Psoas muscle (tissue), 7 donors: ENCODE measurements at regions not wholly inside any gene's neighbourhood (a gene's known extent, or its start where the extent isn't known, plus 50 kb on each side); places are given as distances from the start of the nearest gene placed in this dataset.

ENCODE experiments used
- ATAC-seq, 4 donors: fragments of 200-7000 bp; cut with Tn5 transposase; one replicate each; pipeline ENCODE4 v1.9.1; 2020; ENCODE audit warnings: moderate library complexity in 3 of 4, mild to moderate bottlenecking in 2 of 4
- DNase-seq, 2 donors: peaks; one replicate each; pipeline ENCODE4 v3.0.0-alpha.2; 2020
- H3K27ac ChIP-seq: fragments of 200-600 bp; one replicate; pipeline ENCODE4 v1.8.0; 2022
- H3K27me3 ChIP-seq, 3 donors: fragments of 200-600 bp in 1 of 3; one replicate each; pipeline versions ENCODE4 v1.6.1 to v1.8.0; 2013 to 2022; ENCODE audit warnings: low read length in 2 of 3, mild to moderate bottlenecking in 2 of 3, moderate library complexity in 1 of 3; ENCODE audit not compliant: insufficient read depth in 3 of 3
- H3K36me3 ChIP-seq, 2 donors: fragments of 200-600 bp in 1 of 2; one replicate each; pipeline versions ENCODE4 v1.6.1 to v1.8.0; 2013 to 2022; ENCODE audit warnings: low read depth in 1 of 2, mild to moderate bottlenecking in 1 of 2, moderate library complexity in 1 of 2; ENCODE audit not compliant: insufficient read depth in 1 of 2
- H3K4me1 ChIP-seq: fragments of 200-600 bp; one replicate; pipeline ENCODE4 v1.8.0; 2022
- H3K4me3 ChIP-seq: fragments of 200-600 bp; one replicate; pipeline ENCODE4 v1.8.0; 2022; ENCODE audit warnings: mild to moderate bottlenecking
- H3K9me3 ChIP-seq: fragments of 200-600 bp; one replicate; pipeline ENCODE4 v1.8.0; 2022
- WGBS, 3 donors: extraction: QIAGEN DNeasy Blood & Tissue Kit; methylation state at CpG; one replicate each; pipeline versions ENCODE4 v1.1.6 to v1.1.7; 2013; 5-methylcytosine and 5-hydroxymethylcytosine counted together
- intact Hi-C, 2 donors: fragments of 100-400 bp; cut with DNase I; formaldehyde crosslinking; loops; one replicate each; pipeline versions ENCODE4 v1.11.0 to v1.14.2; 2022
- TF ChIP-seq, protein P1 (sequence below): fragments of 200-600 bp; IDR thresholded peaks from one replicate; pipeline ENCODE4 v1.8.0; 2022; ENCODE audit warnings: antibody characterized with exemption
- donor health status: healthy with polysubstance abuse.
- donor health status: DM: no; HTN: no; CAD: no; lungs with moderate emphysema.
- donor health status: Bipolar disorder and iron deficiency.
- donor health status: healthy.
- donor health status: DM: yes; HTN: yes; CAD: no.
- donor health status: DM: no; HTN: no; CAD: no.
- donor health status: DM: yes; HTN: yes; CAD: no.

DNA sequence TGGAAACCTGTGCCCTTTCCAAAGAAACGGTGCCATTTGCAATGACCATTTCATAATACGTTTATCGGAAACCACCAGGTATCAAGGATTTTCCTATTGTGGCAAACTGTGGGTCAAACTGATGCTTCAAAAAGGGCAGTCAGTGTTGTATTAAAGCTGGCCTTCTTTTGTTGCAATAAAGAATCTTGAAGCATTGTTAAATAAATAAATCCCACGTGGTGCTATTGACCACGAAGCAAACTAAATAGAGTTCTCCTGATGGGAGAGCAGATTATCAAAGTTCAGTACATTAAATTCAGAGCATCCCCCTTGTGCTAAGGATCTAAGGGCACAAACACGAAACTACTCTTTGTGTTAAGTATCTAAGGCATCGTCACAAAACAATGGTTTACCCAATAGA lies 545.9 kb upstream of the MIR17HG start:
- H3K9me3 ChIP-seq, result no peaks in the 10 kb centered on the region
- no peaks in the 10 kb centered on the region for H3K4me1 ChIP-seq
- no peak overlapping the region for H3K4me3 ChIP-seq
- ATAC-seq (no peak), DNase-seq (no peak)
- H3K27me3 ChIP-seq, result no peaks in the 10 kb centered on the region
- WGBS, 3 donors, result 88 to 89% (median 88%) methylated on average over 7 of the region's 7 CpGs
- TF ChIP-seq, protein P1, sequence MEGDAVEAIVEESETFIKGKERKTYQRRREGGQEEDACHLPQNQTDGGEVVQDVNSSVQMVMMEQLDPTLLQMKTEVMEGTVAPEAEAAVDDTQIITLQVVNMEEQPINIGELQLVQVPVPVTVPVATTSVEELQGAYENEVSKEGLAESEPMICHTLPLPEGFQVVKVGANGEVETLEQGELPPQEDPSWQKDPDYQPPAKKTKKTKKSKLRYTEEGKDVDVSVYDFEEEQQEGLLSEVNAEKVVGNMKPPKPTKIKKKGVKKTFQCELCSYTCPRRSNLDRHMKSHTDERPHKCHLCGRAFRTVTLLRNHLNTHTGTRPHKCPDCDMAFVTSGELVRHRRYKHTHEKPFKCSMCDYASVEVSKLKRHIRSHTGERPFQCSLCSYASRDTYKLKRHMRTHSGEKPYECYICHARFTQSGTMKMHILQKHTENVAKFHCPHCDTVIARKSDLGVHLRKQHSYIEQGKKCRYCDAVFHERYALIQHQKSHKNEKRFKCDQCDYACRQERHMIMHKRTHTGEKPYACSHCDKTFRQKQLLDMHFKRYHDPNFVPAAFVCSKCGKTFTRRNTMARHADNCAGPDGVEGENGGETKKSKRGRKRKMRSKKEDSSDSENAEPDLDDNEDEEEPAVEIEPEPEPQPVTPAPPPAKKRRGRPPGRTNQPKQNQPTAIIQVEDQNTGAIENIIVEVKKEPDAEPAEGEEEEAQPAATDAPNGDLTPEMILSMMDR, result no peak
- no peaks in the 10 kb centered on the region for H3K36me3 ChIP-seq
- no peak overlapping the region for H3K27ac ChIP-seq
- intact Hi-C loops, result no loop called here

DNA sequence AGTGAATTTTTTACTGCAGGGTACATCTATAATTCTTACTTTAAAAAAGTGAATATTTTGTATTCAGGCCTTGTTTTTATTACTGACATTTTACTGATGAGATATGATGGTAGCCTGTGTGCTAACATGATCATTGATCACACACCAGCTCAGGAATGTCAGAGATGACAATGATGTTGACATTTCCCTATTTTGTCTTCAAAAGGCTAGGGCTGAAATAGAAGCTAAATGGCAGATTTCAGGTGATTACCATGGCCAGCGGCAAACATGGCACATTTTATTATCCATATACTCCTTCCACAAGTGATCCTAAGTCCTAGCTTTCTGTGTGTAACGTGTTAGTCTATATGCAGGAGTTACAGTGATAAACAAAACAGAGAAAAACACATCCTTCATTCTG lies 544.3 kb upstream of the MIR17HG start:
- no peak for ATAC-seq
- 68 to 82% (median 69%) methylated on average over 2 of the region's 2 CpGs for WGBS, 3 donors

DNA sequence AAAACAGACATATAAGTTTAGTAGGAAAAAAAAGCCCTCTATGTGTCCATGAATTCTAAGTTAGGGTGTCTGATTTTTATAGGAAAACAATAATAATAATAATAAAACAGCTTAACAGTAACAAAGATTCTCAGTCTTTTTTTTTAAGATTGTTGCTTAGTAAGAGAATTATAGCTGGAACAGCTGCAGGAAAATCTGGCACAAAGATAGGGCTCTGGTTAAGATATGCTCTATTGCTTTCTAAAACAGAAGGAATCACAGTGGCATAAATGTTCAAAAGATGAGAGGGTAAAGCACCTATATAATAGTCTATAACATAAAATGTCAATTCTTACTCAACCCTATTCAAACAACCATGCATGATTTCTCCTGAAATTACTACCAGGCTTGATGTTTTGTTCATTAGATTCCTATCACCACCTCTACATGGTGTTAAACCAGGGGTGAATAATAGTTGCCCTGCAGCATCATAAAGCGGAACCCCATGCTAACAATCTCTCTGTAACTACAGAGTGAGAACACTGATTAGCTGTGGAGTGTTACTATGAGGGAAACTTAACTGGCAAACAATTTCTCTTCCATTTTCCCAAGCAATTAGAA lies 541.4 kb upstream of the MIR17HG start:
- H3K36me3 ChIP-seq, result no peaks in the 10 kb centered on the region
- TF ChIP-seq, protein P1, result no peak
- no peaks in the 10 kb centered on the region for H3K4me1 ChIP-seq
- ATAC-seq (no peak), DNase-seq (no peak)
- no peaks in the 10 kb centered on the region for H3K27me3 ChIP-seq
- intact Hi-C loops, result no loop called here
- H3K4me3 ChIP-seq, result no peak overlapping the region
- WGBS, 3 donors, result 44 to 50% (median 49%) methylated on average over 1 of the region's 1 CpG
- no peaks in the 10 kb centered on the region for H3K9me3 ChIP-seq
- H3K27ac ChIP-seq, result no peak overlapping the region

More for the DNA sequence above, 544.3 kb upstream of the MIR17HG start:
- Histone ChIP-seq H3K4me3 (no peak overlapping the region), H3K27ac (no peak overlapping the region), H3K9me3 (no peaks in the 10 kb centered on the region), H3K27me3 (no peaks in the 10 kb centered on the region), H3K36me3 (no peaks in the 10 kb centered on the region), H3K4me1 (no peaks in the 10 kb centered on the region)
- TF ChIP-seq, protein P1, result no peak
- DNase-seq, result no peak
- intact Hi-C loops, result no loop called here

DNA sequence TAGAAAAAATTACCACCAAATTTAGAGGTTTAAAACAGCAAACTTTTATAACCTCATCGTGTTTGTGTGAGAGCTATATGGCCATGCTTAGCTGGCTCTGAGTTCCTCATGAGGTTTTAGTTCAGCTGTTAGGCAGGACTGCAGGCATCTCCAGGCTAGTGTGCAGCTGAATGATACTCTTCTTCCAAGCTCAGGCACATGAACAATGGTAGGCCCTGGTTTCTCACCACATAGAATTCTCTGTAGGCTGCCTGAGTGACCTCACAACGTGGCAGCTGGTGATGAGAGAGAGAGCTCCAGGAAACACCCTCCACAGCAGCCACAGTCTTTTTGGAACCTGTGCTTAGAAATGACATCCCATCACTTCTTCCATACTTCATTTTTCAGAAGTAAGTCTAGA lies 540.6 kb upstream of the MIR17HG start:
- Histone ChIP-seq H3K36me3 (no peaks in the 10 kb centered on the region), H3K27ac (no peak overlapping the region), H3K27me3 (no peaks in the 10 kb centered on the region), H3K4me3 (no peak overlapping the region), H3K9me3 (no peaks in the 10 kb centered on the region), H3K4me1 (no peaks in the 10 kb centered on the region)
- intact Hi-C loops, result loop anchor here in 1 of 2 donors (1.0 kb wide), 1 partner anchor 9 kb away; no protein-coding TSS in a partner anchor
- 12 to 29% (median 18%) methylated on average over 2 of the region's 2 CpGs for WGBS, 3 donors
- ATAC-seq (no peak), DNase-seq (no peak)
- TF ChIP-seq, protein P1, result no peak

DNA sequence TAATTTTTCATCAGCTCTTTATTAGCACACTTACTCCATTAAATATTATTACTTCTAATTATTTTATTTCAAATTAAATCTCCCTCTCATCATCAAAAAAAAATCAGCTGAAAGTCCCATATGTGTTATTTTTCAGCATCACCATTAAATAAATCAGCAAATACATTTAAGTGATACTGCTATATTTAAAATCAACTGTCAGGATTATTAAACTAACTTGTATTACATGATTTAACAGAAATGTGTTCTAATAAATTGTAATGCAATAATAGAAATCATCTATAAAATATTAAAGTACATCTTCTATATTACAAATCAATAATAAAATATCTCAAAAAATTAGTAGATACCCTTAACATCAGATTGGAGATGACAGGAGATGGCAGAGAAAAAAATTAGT lies 538.6 kb upstream of the MIR17HG start:
- no peak for DNase-seq
- H3K4me3 ChIP-seq, result no peak overlapping the region

More for the DNA sequence above, 538.6 kb upstream of the MIR17HG start:
- Histone ChIP-seq H3K27ac (no peak overlapping the region), H3K4me1 (no peaks in the 10 kb centered on the region), H3K36me3 (no peaks in the 10 kb centered on the region), H3K27me3 (no peaks in the 10 kb centered on the region), H3K9me3 (no peaks in the 10 kb centered on the region)
- intact Hi-C loops, result no loop called here
- ATAC-seq, result no peak
- TF ChIP-seq, protein P1, result no peak
